Common myeloid progenitor, CD34-positive (primary cell): ENCODE measurements at regions not wholly inside any gene's neighbourhood (a gene's known extent, or its start where the extent isn't known, plus 50 kb on each side); places are given as distances from the start of the nearest gene placed in this dataset.
"Not testable (repeated sequence)": the region's sequence is repeated elsewhere in the genome, so short reads cannot be mapped to it uniquely, and the experiment has no call there.

Experiments used
- CTCF ChIA-PET: fragments of 350-600 bp; sonication (Branson Sonifier 250); formaldehyde crosslinking; loops from one replicate; lab custom pipeline; 2021; ENCODE audit warnings: antibody characterized with exemption; lab: Charles Lee
- POLR2A ChIA-PET: fragments of 350-600 bp; sonication (Branson Sonifier 250); formaldehyde crosslinking; loops from one replicate; lab custom pipeline; 2021; ENCODE audit warnings: antibody characterized with exemption; lab: Charles Lee
- DNase-seq, 3 donors: peaks; one replicate each; pipeline versions ENCODE4 v3.0.0 to v3.0.0-alpha.2; 2013
- H3K27ac ChIP-seq, 2 experiments: 1 replicate in 1 of 2; 2 replicates in 1 of 2; pipeline ENCODE4 v1.7.0; 2013; ENCODE audit warnings: inconsistent platforms in 2 of 2, low read length in 2 of 2, mild to moderate bottlenecking in 2 of 2, low read depth in 1 of 2, moderate library complexity in 1 of 2; ENCODE audit not compliant: severe bottlenecking in 2 of 2, insufficient read depth in 1 of 2, poor library complexity in 1 of 2
- H3K27me3 ChIP-seq, 5 experiments: replicated peaks in 2 of 5; 1 replicate in 3 of 5; 2 replicates in 2 of 5; pipeline versions ENCODE4 v1.6.1 to v1.7.0; 2013; ENCODE audit warnings: low read length in 4 of 5, mild to moderate bottlenecking in 2 of 5, moderate library complexity in 2 of 5, inconsistent platforms in 1 of 5; ENCODE audit not compliant: insufficient read depth in 5 of 5, control insufficient read depth in 4 of 5
- H3K36me3 ChIP-seq, 4 experiments: 1 replicate in 2 of 4; 2 replicates in 2 of 4; pipeline versions ENCODE4 v1.6.1 to v1.7.0; 2013; ENCODE audit warnings: low read length in 3 of 4, control low read depth in 1 of 4, mild to moderate bottlenecking in 1 of 4; ENCODE audit not compliant: control insufficient read depth in 4 of 4, insufficient read depth in 4 of 4
- H3K4me1 ChIP-seq, 4 experiments: 1 replicate in 3 of 4; 2 replicates in 1 of 4; pipeline versions ENCODE4 v1.6.1 to v1.7.1; 2013; ENCODE audit warnings: low read length in 3 of 4, mild to moderate bottlenecking in 3 of 4, control low read depth in 1 of 4, inconsistent platforms in 1 of 4, moderate library complexity in 1 of 4; ENCODE audit not compliant: control insufficient read depth in 4 of 4, insufficient read depth in 4 of 4; ENCODE audit errors: control extremely low read depth in 1 of 4
- H3K4me3 ChIP-seq, 7 experiments: 1 replicate in 4 of 7; 2 replicates in 3 of 7; pipeline versions ENCODE4 v1.5.1 to v1.7.0; 2013; ENCODE audit warnings: mild to moderate bottlenecking in 7 of 7, low read length in 6 of 7, moderate library complexity in 6 of 7, inconsistent platforms in 2 of 7, low read depth in 2 of 7, control low read depth in 1 of 7; ENCODE audit not compliant: insufficient read depth in 4 of 7, control insufficient read depth in 1 of 7; ENCODE audit errors: extremely low read depth in 1 of 7
- H3K9me3 ChIP-seq, 5 experiments: 1 replicate in 4 of 5; 2 replicates in 1 of 5; pipeline versions ENCODE4 v1.6.1 to v1.7.1; 2013; ENCODE audit warnings: low read length in 4 of 5, mild to moderate bottlenecking in 2 of 5, inconsistent platforms in 1 of 5, low read depth in 1 of 5, moderate library complexity in 1 of 5; ENCODE audit not compliant: control insufficient read depth in 4 of 5, insufficient read depth in 2 of 5; ENCODE audit errors: control extremely low read depth in 1 of 5
- WGBS: methylation state at CpG from one replicate; pipeline ENCODE4 v1.1.5; 2013; ENCODE audit not compliant: insufficient coverage; 5-methylcytosine and 5-hydroxymethylcytosine counted together

- WGBS, result 75% methylated on average over 1 of the region's 3 CpGs
- H3K4me1 ChIP-seq, H3K27ac ChIP-seq, H3K4me3 ChIP-seq, H3K27me3 ChIP-seq, H3K9me3 ChIP-seq, DNase-seq, POLR2A ChIA-PET, CTCF ChIA-PET, H3K36me3 ChIP-seq: not testable (repeated sequence)
Observed at GRCh38 chr14:53712901-53713300, 243.7 kb downstream of the BMP4 start.

- no peaks in the 10 kb centered on the region for H3K4me1 ChIP-seq
- H3K27me3 ChIP-seq, result no peaks in the 10 kb centered on the region
- H3K4me3 ChIP-seq, result no peak overlapping the region
- H3K36me3 ChIP-seq, result no peaks in the 10 kb centered on the region
- POLR2A ChIA-PET, result no interaction called here
- WGBS, result 95% methylated on average over 3 of the region's 4 CpGs
- no peaks in the 10 kb centered on the region for H3K9me3 ChIP-seq
- no peak for DNase-seq
- CTCF ChIA-PET, result no interaction called here
- H3K27ac ChIP-seq, result no peak overlapping the region
Observed at GRCh38 chr14:53711205-53711604, 245.4 kb downstream of the BMP4 start.

- POLR2A ChIA-PET, result no interaction called here
Observed at GRCh38 chr14:53710615-53711014, 246.0 kb downstream of the BMP4 start.

DNA sequence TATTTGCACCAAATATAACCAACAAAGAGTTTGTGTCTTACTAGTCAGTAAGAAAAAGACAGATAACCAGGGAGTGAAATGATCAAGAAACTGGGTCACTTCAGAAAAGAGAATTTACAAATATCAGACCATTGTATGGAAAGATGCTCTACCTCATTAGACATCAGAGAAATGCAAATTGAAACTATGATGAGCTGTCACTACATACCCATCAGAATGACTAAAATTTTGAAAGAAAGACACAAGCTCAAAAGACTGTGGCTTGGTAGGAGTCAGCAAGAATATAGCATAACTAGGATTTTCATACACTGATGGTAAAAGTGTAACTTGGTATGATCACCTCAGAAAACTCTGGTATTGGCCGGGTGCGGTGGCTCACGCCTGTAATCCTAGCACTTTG lies 247.2 kb downstream of the BMP4 start:
- POLR2A ChIA-PET, result no interaction called here
- Histone ChIP-seq H3K4me3 (no peak overlapping the region), H3K4me1 (no peaks in the 10 kb centered on the region), H3K27me3 (no peaks in the 10 kb centered on the region), H3K36me3 (no peaks in the 10 kb centered on the region), H3K27ac (no peak overlapping the region), H3K9me3 (no peaks in the 10 kb centered on the region)
- CTCF ChIA-PET, result no interaction called here
- no peak for DNase-seq
- no CpG with 5 or more reads among the region's 3 CpGs for WGBS

More at GRCh38 chr14:53710615-53711014, 246.0 kb downstream of the BMP4 start:
- DNase-seq, result no peak
- Histone ChIP-seq H3K9me3 (no peaks in the 10 kb centered on the region), H3K27ac (no peak overlapping the region), H3K4me3 (no peak overlapping the region), H3K4me1 (no peaks in the 10 kb centered on the region), H3K36me3 (no peaks in the 10 kb centered on the region), H3K27me3 (no peaks in the 10 kb centered on the region)
- 91% methylated on average over 2 of the region's 4 CpGs for WGBS
- CTCF ChIA-PET, result no interaction called here

- CTCF ChIA-PET, result no interaction called here
- POLR2A ChIA-PET, result no interaction called here
- no peak overlapping the region for H3K27ac ChIP-seq
Observed at GRCh38 chr14:53703457-53703856, 253.2 kb downstream of the BMP4 start.

GRCh38 chr14:53701108-53701875 lies 255.3 kb downstream of the BMP4 start:
- WGBS, result 63% methylated on average over 2 of the region's 3 CpGs
- no peaks in the 10 kb centered on the region for H3K4me1 ChIP-seq
- POLR2A ChIA-PET, result no interaction called here
- H3K36me3 ChIP-seq, result no peaks in the 10 kb centered on the region
- no peak for DNase-seq
- CTCF ChIA-PET, result no interaction called here
- peaks cover 0 to 2% (median 0%) of the 10 kb centered on the region in 5 experiments for H3K9me3 ChIP-seq
- H3K27ac ChIP-seq, result no peak overlapping the region
- no peaks in the 10 kb centered on the region for H3K27me3 ChIP-seq
- no peak overlapping the region for H3K4me3 ChIP-seq

More at GRCh38 chr14:53703457-53703856, 253.2 kb downstream of the BMP4 start:
- Histone ChIP-seq H3K27me3 (no peaks in the 10 kb centered on the region), H3K36me3 (no peaks in the 10 kb centered on the region), H3K4me1 (no peaks in the 10 kb centered on the region), H3K4me3 (no peak overlapping the region), H3K9me3 (peaks cover 0 to 2% (median 0%) of the 10 kb centered on the region in 5 experiments)
- no peak for DNase-seq

DNA sequence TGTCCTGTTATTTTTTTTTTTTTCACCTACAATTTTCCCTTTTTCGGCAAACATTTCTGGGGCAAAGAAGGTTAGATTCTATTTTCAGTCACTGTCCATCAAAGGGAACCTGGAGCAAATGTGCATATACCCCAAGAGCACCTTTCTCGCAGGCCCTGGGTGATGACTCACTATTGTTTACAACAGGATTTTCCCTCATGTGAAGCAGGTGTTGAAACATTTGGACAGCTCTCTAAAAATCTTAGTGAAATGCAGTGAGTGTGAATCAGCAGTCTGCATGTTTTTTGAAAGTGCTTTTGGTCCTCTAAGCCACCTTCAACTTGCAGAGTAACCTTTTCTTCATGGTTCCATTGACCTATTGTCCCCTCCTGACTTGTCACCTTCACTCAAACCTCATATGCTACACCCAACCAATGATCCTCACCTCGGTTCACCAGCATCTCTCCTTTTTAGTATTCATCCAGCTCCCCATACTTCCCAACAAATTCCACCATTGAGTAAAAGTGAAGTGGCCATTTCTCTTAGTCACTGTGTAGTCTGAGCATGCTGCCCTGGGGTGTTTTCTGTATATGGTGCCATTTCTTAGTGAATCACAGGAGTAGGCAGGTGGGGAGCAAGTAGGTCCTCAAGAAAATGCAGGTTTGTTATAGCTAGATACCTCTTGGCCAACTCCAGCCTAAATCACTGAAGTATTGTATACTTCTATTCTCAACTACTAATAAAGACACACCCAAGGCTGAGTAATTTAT lies 260.2 kb downstream of the BMP4 start:
- 100% methylated on average over 1 of the region's 3 CpGs for WGBS
- ChIA-PET CTCF (no interaction called here), POLR2A (no interaction called here)
- Histone ChIP-seq H3K4me3 (no peak overlapping the region), H3K36me3 (no peaks in the 10 kb centered on the region), H3K4me1 (no peaks in the 10 kb centered on the region), H3K27ac (no peak overlapping the region), H3K27me3 (no peaks in the 10 kb centered on the region), H3K9me3 (no peaks in the 10 kb centered on the region)
- no peak for DNase-seq
